NCI-H69 (cell line): ENCODE measurements at regions not wholly inside any gene's neighbourhood (a gene's known extent, or its start where the extent isn't known, plus 50 kb on each side); places are given as distances from the start of the nearest gene placed in this dataset.
A peak's percentile ranks its signal among the peaks of the same experiment; 100 is the strongest.
"Not testable (repeated sequence)": the region's sequence is repeated elsewhere in the genome, so short reads cannot be mapped to it uniquely, and the experiment has no call there.

Experiments
- DNase-seq: peaks from one replicate; lab custom pipeline; 2025; lab: John Stamatoyannopoulos, UW

DNA sequence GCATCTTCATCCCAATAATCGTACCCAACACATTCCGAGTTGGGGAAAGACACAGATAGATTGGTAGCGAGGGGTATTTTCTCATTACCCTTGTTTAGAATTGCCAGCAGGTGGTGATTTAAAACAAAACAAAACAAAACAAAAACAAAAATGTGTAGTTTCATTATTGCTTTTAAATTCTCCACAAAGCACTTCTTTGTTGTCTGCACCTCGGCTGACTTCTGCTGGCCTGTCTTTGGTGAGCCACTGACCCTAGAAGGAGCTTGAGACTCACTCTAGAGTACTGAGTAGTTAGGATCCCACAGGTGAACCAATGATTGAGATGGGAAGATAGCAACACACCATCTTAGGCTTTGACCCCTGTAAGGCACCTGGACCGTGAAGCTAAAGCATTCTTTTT is 105.4 kb upstream of the BET1 start:
- peak; percentile 7 for DNase-seq

DNA sequence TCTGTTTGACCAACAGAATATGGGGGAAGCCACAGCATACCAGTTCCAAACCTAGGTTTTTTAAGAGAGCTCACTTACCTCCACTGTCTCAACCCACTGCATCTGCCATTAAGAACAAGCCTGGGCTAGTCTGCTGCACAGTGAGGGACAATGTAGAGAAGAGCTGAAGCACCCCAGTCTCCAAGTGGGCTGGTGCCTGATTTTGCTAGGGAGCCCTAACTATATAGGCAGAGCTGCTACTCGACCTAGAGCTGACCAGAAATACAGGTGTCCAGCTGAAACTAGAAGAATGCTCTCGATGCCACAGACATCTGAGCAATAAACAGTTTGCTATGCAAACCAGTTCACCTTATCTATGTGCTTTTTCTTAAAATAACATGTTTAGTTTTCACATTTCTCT is 106.9 kb upstream of the BET1 start:
- DNase-seq, result peak; percentile 30

DNA sequence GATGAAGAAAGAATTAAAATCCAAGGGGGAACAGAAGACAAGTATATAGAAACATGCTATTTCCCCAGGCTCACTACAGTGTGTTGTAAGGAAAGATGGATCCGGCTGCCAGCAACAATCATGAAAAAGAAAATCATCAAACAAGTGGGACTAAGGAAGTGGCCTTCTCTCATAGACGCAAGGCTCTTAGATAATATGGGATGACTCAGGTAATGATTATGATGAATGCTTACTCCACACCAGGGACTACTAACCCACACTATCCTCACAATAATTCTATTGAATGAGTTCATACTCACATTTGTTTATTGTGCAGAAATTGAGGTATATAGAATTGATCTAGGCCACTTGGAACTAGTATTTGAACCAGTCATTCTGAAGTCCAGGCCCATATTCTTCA is 111.2 kb upstream of the BET1 start:
- DNase-seq, result no peak

DNA sequence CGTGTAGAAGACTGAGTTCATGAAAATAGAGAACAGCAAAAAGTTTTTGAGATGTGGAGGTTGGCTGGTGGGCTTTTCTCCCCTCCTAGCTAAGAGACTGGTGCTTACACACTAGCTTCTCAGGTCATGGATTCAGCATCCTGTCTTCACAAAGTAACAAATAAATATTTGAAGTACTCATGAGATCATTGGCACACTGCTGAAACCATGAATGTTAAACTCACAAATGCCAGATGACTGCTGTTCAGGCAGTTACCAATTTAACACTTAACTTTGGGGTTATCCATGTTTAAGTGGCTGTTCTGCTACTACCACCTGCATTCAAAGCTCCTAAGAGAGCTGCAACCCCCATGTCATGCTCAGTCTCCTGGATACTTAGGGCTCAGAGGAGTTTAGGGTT is 119.0 kb upstream of the BET1 start:
- DNase-seq, result no peak

DNA sequence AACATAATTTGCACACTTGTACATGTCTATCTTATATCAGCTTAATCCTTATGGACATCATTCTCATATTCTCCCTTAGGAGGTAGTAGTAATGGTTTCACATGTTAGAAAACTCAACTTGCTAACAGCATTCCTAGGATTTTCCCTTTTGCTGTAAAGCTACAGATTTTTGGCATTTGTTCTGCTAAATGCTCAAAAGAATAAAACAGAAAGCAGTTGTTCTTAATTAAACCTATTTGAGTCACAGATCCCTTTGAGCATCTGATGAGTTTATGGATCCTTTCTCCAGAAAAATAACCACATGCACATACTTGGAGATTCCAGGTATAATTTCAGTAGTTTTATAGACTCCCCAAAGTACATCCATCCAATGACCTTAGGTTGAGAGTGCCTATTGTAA is 122.9 kb upstream of the BET1 start:
- no peak for DNase-seq

DNA sequence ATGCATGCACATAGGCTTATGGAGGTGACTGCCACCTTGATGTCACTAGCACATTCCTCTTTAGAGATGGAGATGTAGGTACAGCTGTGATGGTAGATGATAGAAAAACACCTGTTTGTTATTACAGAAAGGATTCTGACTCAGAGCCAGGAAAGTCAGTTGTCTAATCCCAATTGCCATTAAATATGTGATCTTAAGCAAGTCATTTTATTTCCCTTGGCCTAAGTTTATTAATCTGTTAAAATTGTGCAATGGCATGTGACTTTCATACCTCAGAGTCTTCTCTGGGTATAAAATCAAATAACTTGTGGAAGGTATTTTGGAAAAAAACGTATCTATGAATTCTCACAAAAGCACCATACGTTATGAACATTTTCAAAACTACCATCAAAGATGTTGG is 123.9 kb upstream of the BET1 start:
- no peak for DNase-seq

DNA sequence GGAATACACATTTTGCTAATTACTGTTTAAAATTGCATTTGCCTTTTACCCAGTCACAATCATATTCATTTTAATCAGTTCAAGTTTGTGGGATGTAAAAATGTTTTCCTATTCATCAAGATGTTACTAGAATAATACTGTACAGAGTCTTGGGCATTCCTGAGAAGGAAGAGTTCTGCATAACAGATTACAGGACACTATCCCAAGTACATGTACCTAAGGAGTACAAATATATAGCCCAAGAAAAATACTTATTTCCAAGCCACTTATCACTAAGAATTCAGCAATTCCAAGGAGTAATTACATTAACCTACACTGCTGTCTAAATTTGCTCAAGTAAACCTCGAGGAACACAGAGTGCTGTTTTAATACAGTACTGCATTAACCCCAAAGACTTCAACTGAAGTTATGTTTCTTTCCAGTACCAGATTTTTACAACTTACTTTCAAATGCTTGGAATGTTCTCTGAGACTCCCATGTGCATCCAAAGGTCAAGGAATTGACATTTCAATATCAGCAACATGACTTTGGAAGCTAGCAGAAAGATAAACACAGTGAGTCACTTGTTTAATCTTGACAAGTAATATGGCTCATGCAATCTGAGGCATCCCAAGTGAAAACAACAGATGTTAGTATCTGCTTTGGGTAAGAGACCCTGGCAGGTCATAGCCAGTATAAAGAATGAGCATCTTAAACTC is 125.4 kb upstream of the BET1 start:
- DNase-seq, result peak; percentile 14

DNA sequence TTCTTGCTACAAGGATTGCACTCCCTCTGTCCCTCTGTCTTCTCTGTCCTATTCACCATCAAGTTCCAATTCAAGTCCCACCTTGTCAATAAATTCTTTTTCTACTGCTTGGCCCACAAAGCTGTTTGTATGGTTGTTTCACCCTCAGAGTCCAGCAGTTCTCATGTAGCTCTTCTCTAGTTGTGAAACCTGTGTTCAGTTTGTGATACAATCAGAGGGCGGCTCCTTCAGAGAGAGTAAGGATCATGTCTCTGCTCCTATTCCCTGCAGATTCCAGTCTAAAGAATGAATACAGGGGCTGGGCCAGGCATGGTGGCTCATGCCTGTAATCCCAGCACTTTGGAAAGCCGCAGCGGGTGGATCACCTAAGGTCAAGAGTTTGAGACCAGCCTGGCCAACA is 126.6 kb upstream of the BET1 start:
- DNase-seq, result no peak

DNA sequence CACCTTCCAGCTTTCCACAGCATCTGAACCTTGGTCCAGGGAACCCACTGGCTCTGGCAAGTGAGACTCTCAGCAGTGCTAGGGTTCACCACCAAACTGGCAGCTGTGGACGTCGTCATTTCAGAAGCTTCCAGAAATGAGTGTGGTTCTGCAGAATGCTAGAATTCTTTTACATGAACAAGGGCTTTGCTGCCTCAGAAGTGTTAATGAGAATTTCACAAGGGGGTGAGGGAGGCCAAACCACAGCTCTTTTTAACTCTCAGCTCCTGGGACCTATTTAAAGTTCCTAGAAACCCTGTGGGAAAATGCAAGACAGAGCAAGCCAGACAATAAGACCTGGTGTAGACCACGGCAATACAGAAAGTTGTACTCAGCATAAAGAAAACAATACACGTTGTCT is 129.3 kb upstream of the BET1 start:
- no peak for DNase-seq

DNA sequence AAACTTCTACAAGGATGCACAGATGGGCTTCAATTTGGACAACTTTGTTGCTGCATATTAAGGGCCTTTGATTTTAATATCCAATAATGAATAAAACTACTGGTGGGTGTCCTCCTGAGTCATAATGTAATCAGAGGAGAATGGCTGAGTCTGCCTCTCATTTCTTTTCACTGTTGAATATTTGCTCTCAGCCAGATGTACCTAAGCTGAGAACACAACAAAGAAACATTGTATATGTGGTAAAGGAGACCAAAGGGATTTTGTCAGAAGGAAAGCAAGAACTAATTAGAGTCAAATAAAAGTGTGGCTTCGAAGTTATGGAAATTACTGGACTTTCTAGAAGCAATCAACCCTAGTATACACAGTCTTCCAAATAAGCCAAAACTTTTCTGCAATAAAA is 131.0 kb upstream of the BET1 start:
- no peak for DNase-seq

DNA sequence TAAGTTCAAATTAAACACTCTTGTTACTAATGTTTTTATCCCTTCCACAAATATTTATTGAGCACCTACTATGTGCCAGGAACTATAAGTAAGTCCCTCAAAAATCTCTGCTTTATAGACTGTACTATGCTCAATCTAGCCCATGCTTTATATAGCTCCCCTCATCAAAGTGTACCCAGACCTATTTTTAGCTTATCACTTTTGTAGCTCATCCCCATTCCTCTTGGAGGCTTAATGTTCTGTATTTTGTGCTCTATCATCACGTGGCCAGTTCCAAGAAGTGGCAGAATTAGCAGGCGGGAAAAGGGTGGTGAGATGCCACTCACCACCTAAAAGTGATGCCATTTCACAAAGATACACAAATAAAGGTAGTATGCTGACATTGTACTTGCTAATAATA is 138.1 kb upstream of the BET1 start:
- no peak for DNase-seq

DNA sequence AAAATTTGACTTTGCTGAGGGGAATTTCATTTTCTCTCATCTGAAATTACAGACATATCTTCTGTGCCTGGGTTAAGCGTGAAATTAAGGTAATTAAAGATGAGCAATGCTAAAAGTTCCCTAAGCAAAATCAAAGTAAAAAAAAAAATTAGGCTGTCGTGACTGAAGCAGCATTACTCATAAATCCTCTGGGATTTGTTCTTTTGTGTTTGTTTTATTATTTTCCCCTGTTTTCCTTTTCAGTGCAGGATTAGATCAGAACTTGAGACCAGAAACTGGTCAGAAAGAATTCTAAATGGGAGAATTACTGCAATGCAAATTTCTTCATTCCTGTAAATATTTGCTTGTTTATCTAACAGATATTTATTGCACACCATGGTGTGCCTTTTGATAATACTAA is 141.4 kb upstream of the BET1 start:
- DNase-seq, result peak; percentile 7

DNA sequence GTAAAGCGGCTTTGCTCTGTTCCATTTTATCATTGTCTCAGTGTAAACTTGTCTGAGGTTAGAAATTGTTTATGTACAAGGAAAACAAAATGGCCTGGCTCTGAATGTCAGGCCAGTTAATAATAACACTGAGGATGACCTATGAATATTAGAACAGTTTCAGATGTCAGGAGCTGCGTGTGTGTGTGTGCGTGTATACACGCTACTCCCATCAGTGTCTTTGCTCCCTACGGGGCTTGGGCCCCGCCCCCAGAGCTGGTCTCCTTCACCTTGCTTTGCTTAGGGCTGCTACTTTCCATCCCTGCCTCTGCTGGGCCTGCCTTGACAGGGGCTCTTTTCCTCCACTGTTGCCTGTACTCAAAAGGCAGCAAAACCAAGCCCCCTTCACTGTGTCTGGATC is 142.3 kb upstream of the BET1 start:
- peak; percentile 23 for DNase-seq

DNA sequence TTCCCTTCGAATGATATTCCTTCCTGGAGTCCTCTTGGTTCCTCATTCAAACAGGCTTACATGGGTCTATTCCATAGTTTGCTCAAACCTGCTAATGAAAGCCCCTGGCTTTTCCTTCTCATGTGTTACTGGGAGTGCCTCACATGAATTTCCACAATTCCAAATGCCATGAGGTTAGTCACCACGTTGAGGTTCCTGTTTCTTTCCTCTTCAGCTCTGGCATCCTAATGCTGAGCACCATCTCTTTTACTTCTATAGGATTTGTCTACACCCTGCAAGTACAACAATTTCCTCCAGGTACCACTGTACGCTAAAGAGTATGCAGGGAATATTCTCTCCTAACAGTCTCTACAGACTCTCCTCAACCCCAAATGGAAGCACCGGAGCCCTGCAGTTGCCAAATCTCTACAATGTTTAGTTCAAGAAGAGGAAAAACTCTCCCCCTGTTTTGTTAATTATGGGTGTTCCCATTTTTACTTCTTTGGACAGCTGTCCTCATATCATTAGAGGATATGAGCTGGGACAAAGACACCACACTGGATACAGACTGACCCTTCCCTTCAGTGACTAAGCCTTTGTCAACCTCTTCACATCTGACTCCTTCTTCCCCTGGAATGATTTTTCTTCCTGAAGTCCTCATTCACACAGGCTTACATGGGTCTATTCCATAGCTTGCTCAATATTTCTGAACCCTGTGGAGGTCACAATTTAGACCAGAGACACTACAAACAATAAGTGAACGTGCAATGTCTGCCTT is 145.8 kb upstream of the BET1 start:
- no peak for DNase-seq

DNA sequence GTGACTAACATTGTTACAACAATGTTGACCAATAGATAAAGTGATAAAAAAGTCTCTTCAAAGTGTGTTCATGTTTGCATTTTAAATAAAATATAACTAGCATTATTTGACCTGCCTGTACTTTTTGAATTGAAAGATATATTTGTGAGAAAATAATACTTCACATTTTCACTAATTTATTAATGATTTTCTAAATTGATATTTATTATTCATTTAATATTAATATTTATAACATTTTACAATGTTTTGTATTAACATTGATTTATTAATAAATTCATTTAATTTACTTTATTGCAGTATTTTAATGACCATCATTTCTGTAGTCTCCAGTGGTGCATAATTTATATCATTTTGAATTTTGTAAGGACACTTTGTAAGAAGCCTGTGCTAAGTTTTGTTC is 150.0 kb upstream of the BET1 start:
- DNase-seq, result no peak

DNA sequence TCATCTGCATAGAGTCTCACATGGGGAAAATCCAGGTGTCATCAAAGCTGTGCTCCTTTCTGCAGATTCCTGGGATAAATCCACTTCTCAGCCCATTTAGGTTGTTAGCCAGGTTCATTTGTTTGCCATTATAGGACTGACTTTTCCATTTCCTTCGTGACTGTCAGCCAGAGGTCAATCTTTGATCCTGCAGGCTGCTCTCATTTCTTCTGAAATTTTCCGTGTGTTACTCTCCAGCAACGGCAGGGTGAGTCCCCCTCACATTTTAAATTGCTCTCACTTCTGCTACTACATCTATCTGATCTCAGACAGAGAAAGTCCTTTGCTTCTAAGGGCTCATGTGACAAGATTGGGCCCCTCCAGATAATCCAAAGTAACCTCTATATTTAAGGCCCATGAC is 150.7 kb upstream of the BET1 start:
- no peak for DNase-seq

DNA sequence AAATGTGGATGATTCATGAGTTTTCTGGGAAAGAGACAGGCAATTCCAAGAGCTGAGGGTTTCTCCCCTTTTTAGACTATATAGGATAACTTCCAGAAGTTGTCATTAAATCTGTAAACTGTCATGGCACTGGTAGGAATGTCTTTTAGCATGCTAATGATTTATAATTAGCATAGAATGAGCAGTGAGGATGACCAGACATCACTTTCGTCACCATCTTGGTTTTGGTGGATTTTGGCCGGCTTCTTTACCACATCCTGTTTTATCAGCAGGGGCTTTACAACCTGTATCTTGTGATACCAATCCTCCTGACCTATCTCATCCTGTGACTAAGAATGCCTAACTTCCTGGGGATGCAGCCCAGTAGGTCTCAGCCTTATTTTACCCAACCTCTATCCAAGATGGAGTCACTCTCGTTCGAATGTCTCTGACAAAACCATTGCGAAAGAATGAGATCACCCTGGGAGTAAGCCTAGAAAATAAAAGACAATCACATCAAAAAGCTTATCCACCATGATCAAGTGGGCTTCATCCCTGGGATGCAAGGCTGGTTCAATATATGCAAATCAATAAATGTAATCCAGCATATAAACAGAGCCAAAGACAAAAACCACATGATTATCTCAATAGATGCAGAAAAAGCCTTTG is 153.6 kb upstream of the BET1 start:
- DNase-seq, result not testable (repeated sequence)

DNA sequence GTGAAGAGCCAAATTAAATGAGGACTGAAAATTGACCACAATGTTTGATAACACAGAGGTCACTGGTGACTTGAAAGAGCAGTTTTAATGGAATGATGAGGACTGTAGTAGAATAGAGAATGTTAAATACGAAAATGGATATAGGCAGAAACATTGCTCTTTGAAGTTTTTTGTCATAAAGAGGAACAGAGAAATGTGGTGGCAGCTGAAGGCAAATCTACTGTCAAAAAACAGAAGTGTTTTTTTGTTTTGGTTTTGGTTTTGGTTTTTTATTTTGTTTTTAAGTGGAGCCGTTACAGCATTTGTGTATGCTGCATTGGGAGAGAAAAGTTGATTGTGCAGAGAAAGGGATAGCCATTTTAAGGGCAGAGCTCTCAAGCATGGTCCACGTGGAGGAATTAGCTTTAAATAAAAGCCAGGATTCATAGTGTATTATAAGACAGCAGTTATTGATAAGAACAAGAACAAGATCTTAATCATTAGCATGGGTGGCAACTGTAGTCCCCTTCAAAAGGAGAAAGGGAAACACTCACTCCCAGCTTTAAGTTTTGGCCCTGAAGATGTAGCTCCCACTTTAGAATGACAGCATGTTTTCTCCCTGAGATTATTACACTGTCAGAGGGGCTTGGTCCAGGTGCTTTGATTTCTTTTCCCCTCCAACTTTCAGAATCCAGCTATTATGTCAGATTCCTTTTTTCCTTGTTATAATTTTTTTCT is 156.7 kb upstream of the BET1 start:
- DNase-seq, result no peak

DNA sequence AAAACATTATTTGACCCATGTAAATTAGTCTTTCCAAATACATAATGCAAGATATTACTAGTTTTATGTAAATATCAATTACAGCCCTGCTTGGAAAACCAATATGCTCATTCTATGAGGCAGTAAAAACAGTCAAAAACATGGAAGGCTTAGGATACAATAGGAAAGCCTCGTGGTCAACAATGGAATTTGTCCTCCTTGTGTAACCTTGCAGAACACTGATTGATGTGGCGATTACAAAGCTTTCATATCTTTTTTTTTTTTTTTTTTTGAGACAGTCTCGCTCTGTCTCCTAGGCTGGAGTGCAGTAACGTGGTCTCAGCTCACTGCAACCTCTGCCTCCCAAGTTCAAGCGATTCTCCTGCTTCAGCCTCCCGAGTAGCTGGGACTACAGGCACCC is 157.3 kb upstream of the BET1 start:
- DNase-seq, result no peak

DNA sequence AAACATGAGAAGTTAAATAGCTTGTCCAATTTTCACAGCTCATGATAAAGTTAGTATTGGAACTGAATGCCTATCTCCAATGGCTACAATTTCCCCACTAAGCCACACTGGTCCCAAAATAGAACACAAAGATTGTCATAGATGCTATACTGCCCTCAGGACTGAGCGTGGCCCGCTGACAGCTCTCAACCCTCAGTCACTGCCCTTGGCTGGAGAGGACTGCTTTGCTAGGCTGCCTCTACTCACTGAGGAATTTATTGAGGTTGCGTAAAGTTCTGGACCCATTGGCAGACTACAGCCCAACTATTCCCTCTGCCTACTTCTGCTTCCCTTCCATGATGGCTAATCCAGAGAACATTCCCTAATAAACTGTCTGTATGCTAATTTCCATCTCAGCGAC is 165.5 kb upstream of the BET1 start:
- DNase-seq, result no peak

DNA sequence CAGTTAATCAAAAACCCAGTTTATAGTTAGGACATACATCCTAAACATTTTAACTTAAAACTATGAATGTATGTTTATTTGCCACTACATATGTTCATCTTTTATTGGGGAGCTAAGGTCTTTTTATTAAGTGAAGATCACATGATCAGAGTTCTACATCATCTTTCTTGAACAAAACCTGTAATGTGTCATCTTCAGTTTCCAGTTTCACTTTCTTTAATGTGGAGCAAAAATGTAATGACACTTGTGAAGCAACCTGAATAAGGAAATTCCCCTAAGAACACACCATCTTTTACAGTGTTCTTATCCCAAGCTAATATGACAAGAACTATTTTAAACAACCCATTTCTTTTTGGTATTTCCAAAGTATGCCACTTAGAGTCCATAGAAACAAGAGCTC is 166.7 kb upstream of the BET1 start:
- DNase-seq, result no peak

DNA sequence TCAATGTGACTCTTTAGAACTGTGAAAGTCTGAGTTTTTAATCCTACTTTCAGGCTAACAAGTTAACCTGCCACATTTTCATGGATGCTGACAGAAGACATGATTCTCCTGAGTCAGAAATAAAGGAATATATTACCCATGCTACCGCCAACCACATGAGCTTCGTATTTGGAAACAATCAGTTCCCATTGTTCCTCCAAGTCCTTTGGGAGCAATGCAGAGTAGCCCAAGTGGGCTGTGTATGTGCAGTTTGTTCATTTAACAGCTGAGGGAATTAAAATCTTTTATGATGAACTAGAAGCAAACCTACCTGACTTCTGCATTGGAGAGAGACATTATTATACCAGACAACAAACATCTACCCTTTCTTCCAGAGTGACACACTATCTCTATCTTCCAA is 169.3 kb upstream of the BET1 start:
- DNase-seq, result peak; percentile 51

DNA sequence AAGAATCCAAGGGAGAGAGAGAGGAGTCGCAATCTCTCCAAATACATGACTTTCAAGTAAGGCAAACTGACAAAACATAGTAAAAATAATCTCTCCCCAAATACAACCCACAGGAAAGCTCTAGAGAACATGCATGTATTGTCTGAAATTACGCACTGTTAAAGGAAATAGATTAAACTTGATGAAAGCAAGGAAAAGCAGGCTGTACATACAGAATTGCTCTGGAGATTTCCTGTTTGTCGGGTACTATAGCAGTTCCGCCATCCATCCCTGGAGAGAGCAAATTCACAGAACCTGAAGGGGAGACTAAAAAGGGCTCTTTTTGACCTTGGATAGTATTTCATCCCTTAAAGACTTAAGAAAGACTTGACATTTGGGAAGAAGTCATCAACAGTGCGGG is 170.2 kb upstream of the BET1 start:
- no peak for DNase-seq
